ENCODE measurements at regions not wholly inside any gene's neighbourhood (a gene's known extent, or its start where the extent isn't known, plus 50 kb on each side); places are given as distances from the start of the nearest gene placed in this dataset.

GRCh38 chr16:13291591-13292333 is 390.4 kb downstream of the SHISA9 start:
- Histone ChIP-seq H3K36me3 (ENCODE audit: insufficient read depth, low read length) (no peaks in the 10 kb centered on the region; the same call in 1 of the 2 replicates), H3K9me3 (ENCODE audit: low read length) (no peaks in the 10 kb centered on the region), H3K4me1 (ENCODE audit: insufficient read depth, low read length, severe bottlenecking) (no peaks in the 10 kb centered on the region), H3K4me3 (ENCODE audit: low read depth, low read length, poor library complexity, severe bottlenecking) (no peak overlapping the region), H3K79me2 (ENCODE audit: insufficient read depth, low read length) (no peaks in the 10 kb centered on the region), H3K27me3 (ENCODE audit: insufficient read depth, low read length) (no peaks in the 10 kb centered on the region; the same call in 1 of the 2 replicates), H3K27ac (ENCODE audit: low read depth, low read length, poor library complexity, severe bottlenecking) (no peak overlapping the region), H3K9ac (ENCODE audit: low read length) (no peak overlapping the region), H3K4me2 (ENCODE audit: low read length) (no peak overlapping the region), H3F3A (ENCODE audit: insufficient read depth, low read length) (no peaks in the 10 kb centered on the region), H2AFZ (ENCODE audit: low read length) (no peak overlapping the region), H4K20me1 (ENCODE audit: insufficient read depth, low read length) (no peaks in the 10 kb centered on the region), H3K9me2 (ENCODE audit: low read depth, low read length) (no peaks in the 10 kb centered on the region)
- TF ChIP-seq EZH2 (IDR thresholded peaks at IDR 0.05; ENCODE audit: borderline replicate concordance, low read length) (no peak), CTCF (IDR thresholded peaks at IDR 0.05; ENCODE audit: low read length) (no peak)

- H3K4me1 ChIP-seq (ENCODE audit: insufficient read depth, low read length, severe bottlenecking) = no peaks in the 10 kb centered on the region
- no peaks in the 10 kb centered on the region for H3K36me3 ChIP-seq (ENCODE audit: insufficient read depth, low read length)
- H3K9me3 ChIP-seq (ENCODE audit: low read length) = no peaks in the 10 kb centered on the region
- no peak overlapping the region for H3K9ac ChIP-seq (ENCODE audit: low read length)
- no peaks in the 10 kb centered on the region for H4K20me1 ChIP-seq (ENCODE audit: insufficient read depth, low read length)
- H3K4me3 ChIP-seq (ENCODE audit: low read depth, low read length, poor library complexity, severe bottlenecking) = no peak overlapping the region
- no peaks in the 10 kb centered on the region for H3K79me2 ChIP-seq (ENCODE audit: insufficient read depth, low read length)
- no peaks in the 10 kb centered on the region; the same call in 1 of the 2 replicates for H3K27me3 ChIP-seq (ENCODE audit: insufficient read depth, low read length)
- no peak overlapping the region for H2AFZ ChIP-seq (ENCODE audit: low read length)
- H3F3A ChIP-seq (ENCODE audit: insufficient read depth, low read length) = no peaks in the 10 kb centered on the region
- H3K4me2 ChIP-seq (ENCODE audit: low read length) = no peak overlapping the region
- TF ChIP-seq CTCF (IDR thresholded peaks at IDR 0.05; ENCODE audit: low read length) (no peak), EZH2 (IDR thresholded peaks at IDR 0.05; ENCODE audit: borderline replicate concordance, low read length) (no peak)
- no peak overlapping the region for H3K27ac ChIP-seq (ENCODE audit: low read depth, low read length, poor library complexity, severe bottlenecking)
- no peaks in the 10 kb centered on the region for H3K9me2 ChIP-seq (ENCODE audit: low read depth, low read length)
Observed at GRCh38 chr16:13296206-13296605, 394.8 kb downstream of the SHISA9 start.

- no peak overlapping the region for H3K9ac ChIP-seq (ENCODE audit: low read length)
- H3F3A ChIP-seq (ENCODE audit: insufficient read depth, low read length) = no peaks in the 10 kb centered on the region
- no peaks in the 10 kb centered on the region; the same call in 1 of the 2 replicates for H3K36me3 ChIP-seq (ENCODE audit: insufficient read depth, low read length)
- no peak for TF ChIP-seq EZH2 (IDR thresholded peaks at IDR 0.05; ENCODE audit: borderline replicate concordance, low read length)
- TF ChIP-seq CTCF (IDR thresholded peaks at IDR 0.05; ENCODE audit: low read length) = no peak
- no peak overlapping the region for H2AFZ ChIP-seq (ENCODE audit: low read length)
- H3K27me3 ChIP-seq (ENCODE audit: insufficient read depth, low read length) = no peaks in the 10 kb centered on the region; the same call in 1 of the 2 replicates
- H3K9me3 ChIP-seq (ENCODE audit: low read length) = no peaks in the 10 kb centered on the region
- no peaks in the 10 kb centered on the region for H4K20me1 ChIP-seq (ENCODE audit: insufficient read depth, low read length)
- H3K4me3 ChIP-seq (ENCODE audit: low read depth, low read length, poor library complexity, severe bottlenecking) = no peak overlapping the region
- no peaks in the 10 kb centered on the region for H3K79me2 ChIP-seq (ENCODE audit: insufficient read depth, low read length)
- no peaks in the 10 kb centered on the region for H3K4me1 ChIP-seq (ENCODE audit: insufficient read depth, low read length, severe bottlenecking)
- H3K4me2 ChIP-seq (ENCODE audit: low read length) = no peak overlapping the region
- H3K9me2 ChIP-seq (ENCODE audit: low read depth, low read length) = no peaks in the 10 kb centered on the region
- no peak overlapping the region for H3K27ac ChIP-seq (ENCODE audit: low read depth, low read length, poor library complexity, severe bottlenecking)
Observed at GRCh38 chr16:13298666-13299065, 397.3 kb downstream of the SHISA9 start.
